ENCODE measurements at regions not wholly inside any gene's neighbourhood (a gene's known extent, or its start where the extent isn't known, plus 50 kb on each side); places are given as distances from the start of the nearest gene placed in this dataset.

DNA sequence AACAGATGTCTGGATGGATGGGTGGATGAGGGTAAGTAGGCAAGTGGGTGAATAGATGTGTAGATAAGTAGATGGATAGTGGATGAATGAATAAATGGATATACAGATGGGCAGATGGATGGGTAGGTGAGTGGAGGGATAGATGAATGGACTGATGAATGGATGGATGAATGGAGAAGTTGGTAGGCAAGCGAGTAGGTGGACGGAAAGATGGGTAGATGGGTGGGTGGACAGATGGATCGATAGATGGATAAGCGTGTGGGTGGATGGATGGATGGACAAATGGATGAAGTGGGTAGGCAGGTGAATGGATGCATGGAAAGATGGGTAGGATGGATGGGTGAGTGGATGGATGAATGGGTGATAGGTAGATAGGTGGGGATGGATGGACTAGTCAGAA, 393.2 kb downstream of the SHANK2 start:
- H3K36me3 Mint-ChIP-seq (ENCODE audit: low read depth) = no peaks in the 10 kb centered on the region
- no peaks in the 10 kb centered on the region for H3K4me1 Mint-ChIP-seq (ENCODE audit: low read depth)
- H3K27me3 Mint-ChIP-seq (ENCODE audit: low read depth) = peaks cover 23% of the 10 kb centered on the region
- TF ChIP-seq, protein P1, sequence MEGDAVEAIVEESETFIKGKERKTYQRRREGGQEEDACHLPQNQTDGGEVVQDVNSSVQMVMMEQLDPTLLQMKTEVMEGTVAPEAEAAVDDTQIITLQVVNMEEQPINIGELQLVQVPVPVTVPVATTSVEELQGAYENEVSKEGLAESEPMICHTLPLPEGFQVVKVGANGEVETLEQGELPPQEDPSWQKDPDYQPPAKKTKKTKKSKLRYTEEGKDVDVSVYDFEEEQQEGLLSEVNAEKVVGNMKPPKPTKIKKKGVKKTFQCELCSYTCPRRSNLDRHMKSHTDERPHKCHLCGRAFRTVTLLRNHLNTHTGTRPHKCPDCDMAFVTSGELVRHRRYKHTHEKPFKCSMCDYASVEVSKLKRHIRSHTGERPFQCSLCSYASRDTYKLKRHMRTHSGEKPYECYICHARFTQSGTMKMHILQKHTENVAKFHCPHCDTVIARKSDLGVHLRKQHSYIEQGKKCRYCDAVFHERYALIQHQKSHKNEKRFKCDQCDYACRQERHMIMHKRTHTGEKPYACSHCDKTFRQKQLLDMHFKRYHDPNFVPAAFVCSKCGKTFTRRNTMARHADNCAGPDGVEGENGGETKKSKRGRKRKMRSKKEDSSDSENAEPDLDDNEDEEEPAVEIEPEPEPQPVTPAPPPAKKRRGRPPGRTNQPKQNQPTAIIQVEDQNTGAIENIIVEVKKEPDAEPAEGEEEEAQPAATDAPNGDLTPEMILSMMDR (IDR thresholded peaks at IDR 0.05) = no peak
- no peak overlapping the region for H3K4me3 Mint-ChIP-seq (ENCODE audit: unreplicated experiment)
- no peak overlapping the region for H3K27ac Mint-ChIP-seq (ENCODE audit: unreplicated experiment)
- DNase-seq (ENCODE audit: low spot score) = no peak
- peaks cover 3% of the 10 kb centered on the region for H3K9me3 Mint-ChIP-seq (ENCODE audit: low read depth)

DNA sequence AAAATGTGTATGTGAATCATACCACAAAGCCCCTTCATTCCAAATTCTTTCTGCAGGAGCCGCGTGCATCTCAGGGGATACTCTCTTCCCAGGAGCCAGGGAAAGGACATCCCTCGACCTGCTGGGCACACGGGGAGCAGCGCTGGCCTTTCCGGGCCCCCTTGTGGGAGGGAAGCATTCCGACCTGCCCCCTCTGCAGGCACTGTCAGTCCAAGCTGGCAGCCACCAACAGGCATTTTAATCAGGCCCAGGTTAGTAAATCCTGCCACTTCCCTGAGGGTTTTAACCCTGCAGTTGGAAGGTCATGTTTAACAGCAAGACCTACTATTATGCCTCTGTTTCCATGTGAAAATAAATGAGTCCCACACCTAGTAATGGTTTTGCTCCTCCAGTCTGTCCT, 391.5 kb downstream of the SHANK2 start:
- DNase-seq (ENCODE audit: low spot score) = no peak
- peaks cover 20% of the 10 kb centered on the region for H3K27me3 Mint-ChIP-seq (ENCODE audit: low read depth)
- H3K4me3 Mint-ChIP-seq (ENCODE audit: unreplicated experiment) = no peak overlapping the region
- TF ChIP-seq, protein P1 (IDR thresholded peaks at IDR 0.05) = no peak
- H3K36me3 Mint-ChIP-seq (ENCODE audit: low read depth) = no peaks in the 10 kb centered on the region
- no peak overlapping the region for H3K27ac Mint-ChIP-seq (ENCODE audit: unreplicated experiment)
- peaks cover 3% of the 10 kb centered on the region for H3K9me3 Mint-ChIP-seq (ENCODE audit: low read depth)
- H3K4me1 Mint-ChIP-seq (ENCODE audit: low read depth) = no peaks in the 10 kb centered on the region

DNA sequence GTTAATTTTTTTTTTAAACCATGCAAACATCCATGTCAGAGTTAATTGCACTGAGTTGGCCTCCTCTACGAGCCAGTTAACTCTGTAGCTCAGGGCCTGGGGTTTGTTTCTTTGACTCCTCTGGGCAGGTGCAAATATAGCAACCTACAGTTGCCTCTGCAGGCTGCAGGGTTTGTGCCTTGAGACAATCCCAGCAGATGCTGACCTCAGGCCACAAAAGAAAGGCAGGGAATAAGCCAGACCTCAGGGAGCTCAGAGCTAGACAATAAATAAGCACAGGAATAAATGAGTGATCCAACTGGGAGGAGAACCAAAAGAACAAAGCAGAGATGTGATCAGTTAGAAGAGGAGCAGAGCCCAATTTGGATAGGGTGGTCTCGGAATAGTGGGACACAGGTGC, 390.8 kb downstream of the SHANK2 start:
- peaks cover 20% of the 10 kb centered on the region for H3K27me3 Mint-ChIP-seq (ENCODE audit: low read depth)
- H3K4me3 Mint-ChIP-seq (ENCODE audit: unreplicated experiment) = no peak overlapping the region
- H3K4me1 Mint-ChIP-seq (ENCODE audit: low read depth) = no peaks in the 10 kb centered on the region
- TF ChIP-seq, protein P1 (IDR thresholded peaks at IDR 0.05) = no peak
- no peaks in the 10 kb centered on the region for H3K36me3 Mint-ChIP-seq (ENCODE audit: low read depth)
- DNase-seq (ENCODE audit: low spot score) = no peak
- H3K27ac Mint-ChIP-seq (ENCODE audit: unreplicated experiment) = no peak overlapping the region
- H3K9me3 Mint-ChIP-seq (ENCODE audit: low read depth) = no peaks in the 10 kb centered on the region

DNA sequence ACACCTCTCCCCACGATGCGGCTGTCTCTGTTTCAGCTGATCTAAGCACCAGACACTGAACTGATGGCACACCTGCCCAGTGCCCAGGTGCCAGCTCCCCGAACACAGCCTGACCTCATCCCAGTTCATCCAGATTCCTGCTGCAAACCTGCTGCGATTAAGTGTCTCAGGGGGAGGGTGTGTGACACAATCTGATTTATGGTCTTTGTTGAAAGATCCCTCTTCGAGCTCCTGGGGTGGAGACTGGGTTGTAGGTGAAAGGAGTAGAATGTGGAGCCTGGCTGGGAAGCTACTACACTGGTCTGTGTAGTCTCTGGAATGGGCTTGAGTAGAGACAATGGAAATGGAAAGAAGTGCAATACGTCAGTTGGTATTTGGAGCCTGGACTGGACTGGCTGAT, 390.3 kb downstream of the SHANK2 start:
- DNase-seq (ENCODE audit: low spot score) = no peak
- TF ChIP-seq, protein P1 (IDR thresholded peaks at IDR 0.05) = no peak
- Mint-ChIP-seq H3K9me3 (ENCODE audit: low read depth) (no peaks in the 10 kb centered on the region), H3K36me3 (ENCODE audit: low read depth) (no peaks in the 10 kb centered on the region), H3K4me3 (ENCODE audit: unreplicated experiment) (no peak overlapping the region), H3K4me1 (ENCODE audit: low read depth) (no peaks in the 10 kb centered on the region), H3K27me3 (ENCODE audit: low read depth) (peaks cover 20% of the 10 kb centered on the region), H3K27ac (ENCODE audit: unreplicated experiment) (no peak overlapping the region)

DNA sequence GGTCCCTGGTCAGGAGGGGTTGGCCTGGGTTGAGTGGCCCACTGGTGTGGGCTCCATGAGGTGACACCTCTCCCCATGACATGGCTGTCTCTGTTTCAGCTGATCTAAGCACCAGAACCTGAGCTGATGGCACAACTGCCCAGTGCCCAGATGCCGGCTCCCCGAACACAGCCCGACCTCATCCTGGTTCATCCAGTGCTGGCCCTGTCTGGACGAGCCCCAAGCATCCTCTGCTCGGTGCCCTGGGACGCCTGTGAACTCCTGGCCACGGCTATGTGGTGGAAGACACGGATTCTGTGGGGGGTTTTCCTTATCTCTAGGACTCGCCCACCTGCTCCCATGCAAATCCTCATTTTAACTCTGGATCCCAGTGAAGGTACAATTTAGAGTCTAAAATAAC, 389.2 kb downstream of the SHANK2 start:
- DNase-seq (ENCODE audit: low spot score) = no peak
- Mint-ChIP-seq H3K4me1 (ENCODE audit: low read depth) (no peaks in the 10 kb centered on the region), H3K36me3 (ENCODE audit: low read depth) (no peaks in the 10 kb centered on the region), H3K9me3 (ENCODE audit: low read depth) (no peaks in the 10 kb centered on the region), H3K4me3 (ENCODE audit: unreplicated experiment) (no peak overlapping the region), H3K27me3 (ENCODE audit: low read depth) (peaks cover 22% of the 10 kb centered on the region), H3K27ac (ENCODE audit: unreplicated experiment) (no peak overlapping the region)
- TF ChIP-seq, protein P1 (IDR thresholded peaks at IDR 0.05) = no peak

Data from chondrocyte (in vitro differentiated cells).